Activated CD4-positive, alpha-beta T cell treated with anti-CD3 and anti-CD28 coated beads, Interleukin-2, amount 50 U/mL, for 4 hours (primary cell): ENCODE measurements at regions not wholly inside any gene's neighbourhood (a gene's known extent, or its start where the extent isn't known, plus 50 kb on each side); places are given as distances from the start of the nearest gene placed in this dataset.
"Not testable (repeated sequence)": the region's sequence is repeated elsewhere in the genome, so short reads cannot be mapped to it uniquely, and the experiment has no call there.

Source experiments
- DNase-seq, 2 experiments: peaks; one replicate each; pipeline ENCODE4 v3.0.0-alpha.2; 2020

- DNase-seq: no peak
Observed at GRCh38 chr7:148515237-148515636, 75.3 kb upstream of the C7orf33 start.

- no peak for DNase-seq
Observed at GRCh38 chr7:148515728-148516695, 74.6 kb upstream of the C7orf33 start.

DNA sequence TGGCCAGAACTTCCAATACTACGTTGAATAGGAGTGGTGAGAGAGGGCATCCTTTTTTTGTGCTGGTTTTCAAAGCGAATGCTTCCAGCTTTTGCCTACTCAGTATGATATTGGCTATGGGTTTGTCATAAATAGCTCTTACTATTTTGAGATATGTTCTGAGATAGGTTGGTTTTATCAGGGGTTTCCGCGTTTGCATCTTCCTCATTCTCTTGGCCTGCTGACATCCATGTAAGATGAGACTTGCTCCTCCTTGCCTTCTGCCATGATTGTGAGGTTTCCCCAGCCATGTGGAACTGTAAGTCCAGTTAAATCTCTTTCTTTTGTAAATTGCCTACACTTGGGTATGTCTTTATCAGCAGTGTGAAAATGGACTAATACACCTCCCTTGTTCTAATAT lies 71.2 kb upstream of the C7orf33 start:
- DNase-seq: not testable (repeated sequence)

- no peak for DNase-seq
Observed at GRCh38 chr7:148521271-148521670, 69.3 kb upstream of the C7orf33 start.

GRCh38 chr7:148523550-148523949 lies 67.0 kb upstream of the C7orf33 start:
- no peak for DNase-seq

GRCh38 chr7:148524479-148525224 lies 65.9 kb upstream of the C7orf33 start:
- no peak for DNase-seq

DNA sequence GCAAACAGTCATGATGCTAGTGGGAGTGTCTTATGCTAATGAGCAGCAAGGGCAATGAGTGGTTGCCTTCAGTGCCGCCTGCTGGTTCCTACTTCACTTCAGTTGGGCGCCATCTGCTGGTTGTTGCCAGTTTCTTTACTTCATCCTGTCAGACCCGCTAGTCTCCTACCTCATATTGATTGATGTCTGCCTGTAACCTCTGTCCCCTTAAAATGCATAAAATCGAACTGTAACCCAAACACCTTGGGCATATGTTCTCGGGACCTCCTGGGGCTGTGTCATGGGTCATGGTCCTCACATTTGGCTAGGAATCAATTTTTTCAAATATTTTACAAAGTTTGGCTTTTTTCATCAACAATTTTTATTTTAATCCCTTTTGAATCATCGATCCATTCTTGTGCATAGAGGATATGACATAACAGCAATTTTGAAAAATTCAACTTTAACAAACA lies 62.8 kb upstream of the C7orf33 start:
- DNase-seq: peak; percentile 82 to 83

DNA sequence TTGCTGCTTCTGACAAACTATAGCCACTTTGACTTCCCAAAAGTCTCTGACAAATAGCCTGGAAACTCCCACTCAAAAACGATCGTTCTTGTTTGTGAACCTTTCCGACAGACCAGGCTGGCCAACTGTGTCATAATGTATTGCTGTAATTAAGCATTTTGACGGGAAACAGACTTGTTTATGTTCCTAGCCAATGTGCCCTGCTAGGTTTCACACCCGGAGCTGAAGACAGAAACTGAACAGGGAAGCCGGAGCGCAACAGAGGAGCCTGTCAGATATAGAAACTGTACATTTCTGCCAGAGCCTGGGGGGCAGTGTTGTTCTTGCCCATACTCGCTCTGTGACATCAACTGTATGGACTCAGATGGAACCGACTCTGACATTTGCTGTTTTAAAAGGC lies 55.3 kb upstream of the C7orf33 start:
- DNase-seq: peak in 1 of 2 experiments; percentile 9

DNA sequence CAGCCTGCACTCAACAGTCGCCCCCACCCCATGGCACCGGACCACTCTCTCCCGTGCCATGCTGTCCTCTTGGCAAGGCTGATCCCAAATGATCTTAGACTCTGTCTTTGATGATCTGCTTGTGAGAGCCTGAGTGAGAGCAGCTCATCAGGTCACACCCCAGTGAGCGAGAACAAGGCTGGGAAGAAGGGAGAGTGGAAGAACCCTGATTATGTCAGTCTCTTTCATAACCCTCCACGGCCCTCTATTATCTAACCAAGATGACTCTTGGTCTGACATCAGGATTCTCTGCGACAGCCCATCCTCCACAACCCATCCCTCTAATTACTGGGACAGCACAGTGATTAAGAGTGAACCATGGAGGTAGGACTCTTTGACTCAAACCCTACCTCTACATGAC lies 53.1 kb upstream of the C7orf33 start:
- no peak for DNase-seq

- no peak for DNase-seq
Observed at GRCh38 chr7:148540041-148540738, 50.4 kb upstream of the C7orf33 start.
